ENCODE measurements at regions not wholly inside any gene's neighbourhood (a gene's known extent, or its start where the extent isn't known, plus 50 kb on each side); places are given as distances from the start of the nearest gene placed in this dataset.

GRCh38 chr1:55808263-55808662, 593.1 kb upstream of the USP24 start:
- no peak for TF ChIP-seq CTCF (conservative IDR thresholded peaks at IDR 0.05 in 1 of 2, IDR thresholded peaks at IDR 0.05 in 1 of 2; ENCODE audit: extremely low read depth in 1 of 2, insufficient read depth in 1 of 2, low read depth in 1 of 2, low read length in 2 of 2)
- TF ChIP-seq EZH2 (IDR thresholded peaks at IDR 0.05; ENCODE audit: borderline replicate concordance, low read length): no peak

Data from mammary epithelial cell (primary cell).